ENCODE measurements at regions not wholly inside any gene's neighbourhood (a gene's known extent, or its start where the extent isn't known, plus 50 kb on each side); places are given as distances from the start of the nearest gene placed in this dataset.

- no peak for DNase-seq
Observed at GRCh38 chr12:91836264-91836663, 309.4 kb downstream of the BTG1 start.

GRCh38 chr12:91835693-91836092 lies 310.0 kb downstream of the BTG1 start:
- no peak for DNase-seq

GRCh38 chr12:91833780-91834359 lies 311.8 kb downstream of the BTG1 start:
- no peak for DNase-seq

- DNase-seq, result no peak
Observed at GRCh38 chr12:91825999-91826398, 319.6 kb downstream of the BTG1 start.

GRCh38 chr12:91824991-91825390 lies 320.7 kb downstream of the BTG1 start:
- DNase-seq, result no peak

- no peak for DNase-seq
Observed at GRCh38 chr12:91819132-91819447, 326.6 kb downstream of the BTG1 start.

- DNase-seq, result peak; percentile 50
Observed at GRCh38 chr12:91818227-91819131, 327.2 kb downstream of the BTG1 start.

- no peak for DNase-seq
Observed at GRCh38 chr12:91817517-91817916, 328.1 kb downstream of the BTG1 start.

- no peak for DNase-seq
Observed at GRCh38 chr12:91813701-91814100, 331.9 kb downstream of the BTG1 start.

GRCh38 chr12:91811481-91812287 lies 334.0 kb downstream of the BTG1 start:
- peak; percentile 86 for DNase-seq

- no peak for DNase-seq
Observed at GRCh38 chr12:91810531-91811451, 334.9 kb downstream of the BTG1 start.

- no peak for DNase-seq
Observed at GRCh38 chr12:91810077-91810476, 335.6 kb downstream of the BTG1 start.

- no peak for DNase-seq
Observed at GRCh38 chr12:91805031-91805430, 340.6 kb downstream of the BTG1 start.

- no peak for DNase-seq
Observed at GRCh38 chr12:91804533-91804932, 341.1 kb downstream of the BTG1 start.

- DNase-seq, result no peak
Observed at GRCh38 chr12:91801048-91801447, 344.6 kb downstream of the BTG1 start.

- no peak for DNase-seq
Observed at GRCh38 chr12:91793676-91794075, 352.0 kb downstream of the BTG1 start.

GRCh38 chr12:91792597-91792996 lies 353.0 kb downstream of the BTG1 start:
- no peak for DNase-seq

GRCh38 chr12:91786499-91787272 lies 359.0 kb downstream of the BTG1 start:
- DNase-seq, result no peak

- DNase-seq, result peak; percentile 58
Observed at GRCh38 chr12:91785655-91786498, 359.8 kb downstream of the BTG1 start.

- no peak for DNase-seq
Observed at GRCh38 chr12:91781114-91781513, 364.5 kb downstream of the BTG1 start.

- peak; percentile 27 for DNase-seq
Observed at GRCh38 chr12:91778938-91779400, 366.7 kb downstream of the BTG1 start.
